Keratinocyte (primary cell): ENCODE measurements at regions not wholly inside any gene's neighbourhood (a gene's known extent, or its start where the extent isn't known, plus 50 kb on each side); places are given as distances from the start of the nearest gene placed in this dataset.

ENCODE experiments used
- DNase-seq: peaks from one replicate; pipeline ENCODE4 v3.0.0-alpha.2; 2011; ENCODE audit warnings: low read depth, missing footprints, low spot score
- FAIRE-seq: peaks from 2 replicates; lab custom pipeline; 2011; peaks lifted over from hg19 to GRCh38; lab: Jason Lieb, UNC
- H2AFZ ChIP-seq: 2 replicates; pipeline ENCODE4 v1.6.0; 2012; ENCODE audit warnings: low read length, control low read depth, inconsistent platforms; ENCODE audit not compliant: control insufficient read depth
- H3K27ac ChIP-seq: 2 replicates; pipeline ENCODE4 v1.5.1; 2011; ENCODE audit warnings: low read length; ENCODE audit not compliant: control insufficient read depth, insufficient read depth
- H3K27me3 ChIP-seq: 3 replicates; pipeline ENCODE4 v1.6.0; 2011; ENCODE audit warnings: low read length; ENCODE audit not compliant: control insufficient read depth, insufficient read depth; ENCODE audit errors: extremely low read depth
- H3K36me3 ChIP-seq, 2 experiments: 2 replicates in 1 of 2; 3 replicates in 1 of 2; pipeline ENCODE4 v1.5.1; 2011; ENCODE audit warnings: low read length in 2 of 2, mild to moderate bottlenecking in 1 of 2; ENCODE audit not compliant: control insufficient read depth in 2 of 2, insufficient read depth in 2 of 2; ENCODE audit errors: extremely low read depth in 1 of 2
- H3K4me1 ChIP-seq: 3 replicates; pipeline ENCODE4 v1.5.1; 2011; ENCODE audit warnings: low read length; ENCODE audit not compliant: control insufficient read depth, insufficient read depth; ENCODE audit errors: extremely low read depth
- H3K4me2 ChIP-seq: 3 replicates; pipeline ENCODE4 v1.6.0; 2011; ENCODE audit warnings: low read depth, low read length; ENCODE audit not compliant: control insufficient read depth, insufficient read depth; ENCODE audit errors: extremely low read depth
- H3K4me3 ChIP-seq, 3 experiments: fragments of 200-600 bp in 1 of 3; sonication (generic) in 1 of 3; 2 replicates in 2 of 3; 3 replicates in 1 of 3; pipeline ENCODE4 v1.5.1; 2011 to 2016; ENCODE audit warnings: low read length in 3 of 3, mild to moderate bottlenecking in 3 of 3, control low read depth in 2 of 3, inconsistent platforms in 1 of 3, low read depth in 1 of 3, mixed read lengths in 1 of 3, mixed run types in 1 of 3, moderate library complexity in 1 of 3; ENCODE audit not compliant: control insufficient read depth in 2 of 3, insufficient read depth in 2 of 3; ENCODE audit errors: extremely low read depth in 1 of 3
- H3K79me2 ChIP-seq: 2 replicates; pipeline ENCODE4 v1.6.0; 2012; ENCODE audit warnings: low read length; ENCODE audit not compliant: control insufficient read depth, insufficient read depth
- H3K9ac ChIP-seq: 3 replicates; pipeline ENCODE4 v1.6.0; 2011; ENCODE audit warnings: low read length; ENCODE audit not compliant: control insufficient read depth, insufficient read depth; ENCODE audit errors: extremely low read depth
- H3K9me1 ChIP-seq: 3 replicates; pipeline ENCODE4 v1.6.0; 2011; ENCODE audit warnings: low read length; ENCODE audit not compliant: control insufficient read depth, insufficient read depth; ENCODE audit errors: extremely low read depth
- H3K9me3 ChIP-seq: 2 replicates; pipeline ENCODE4 v1.5.1; 2012; ENCODE audit warnings: low read depth, low read length; ENCODE audit not compliant: control insufficient read depth
- H4K20me1 ChIP-seq: 3 replicates; pipeline ENCODE4 v1.6.0; 2011; ENCODE audit warnings: low read length; ENCODE audit not compliant: control insufficient read depth, insufficient read depth; ENCODE audit errors: extremely low read depth
- EZH2 ChIP-seq: IDR thresholded peaks from one replicate; pipeline ENCODE4 v1.6.1; 2012; ENCODE audit warnings: inconsistent platforms, mild to moderate bottlenecking, low read length, moderate library complexity
- dilution Hi-C: fragments of 300-500 bp; cut with MboI; formaldehyde crosslinking; loops from one replicate; pipeline ENCODE4 v1.7.0; 2020; ENCODE audit warnings: low sequenced_read_pairs; ENCODE audit not compliant: extremely low pct_ligation_motif_present
- TF ChIP-seq, protein P1 (sequence below), 3 experiments: IDR thresholded peaks in 1 of 3; conservative IDR thresholded peaks in 1 of 3; optimal IDR thresholded peaks in 1 of 3; 2 replicates in 2 of 3; 3 replicates in 1 of 3; pipeline versions ENCODE3 to v1.5.1; 2011; ENCODE audit warnings: low read length in 3 of 3, mild to moderate bottlenecking in 3 of 3, moderate library complexity in 2 of 3, control low read depth in 1 of 3, inconsistent platforms in 1 of 3; ENCODE audit not compliant: insufficient read depth in 2 of 3; ENCODE audit errors: extremely low read depth in 1 of 3

GRCh38 chr14:81931828-81932227 lies 398.2 kb upstream of the SEL1L start:
- no peak overlapping the region for H3K4me2 ChIP-seq
- no peaks in the 10 kb centered on the region for H3K79me2 ChIP-seq
- no peak for FAIRE-seq
- H3K27ac ChIP-seq = no peak overlapping the region
- no peaks in the 10 kb centered on the region for H4K20me1 ChIP-seq
- no peaks in the 10 kb centered on the region for H3K9me1 ChIP-seq
- no peaks in the 10 kb centered on the region for H3K36me3 ChIP-seq
- H3K9me3 ChIP-seq = no peaks in the 10 kb centered on the region
- H2AFZ ChIP-seq = no peak overlapping the region
- no peak for TF ChIP-seq EZH2
- TF ChIP-seq, protein P1, sequence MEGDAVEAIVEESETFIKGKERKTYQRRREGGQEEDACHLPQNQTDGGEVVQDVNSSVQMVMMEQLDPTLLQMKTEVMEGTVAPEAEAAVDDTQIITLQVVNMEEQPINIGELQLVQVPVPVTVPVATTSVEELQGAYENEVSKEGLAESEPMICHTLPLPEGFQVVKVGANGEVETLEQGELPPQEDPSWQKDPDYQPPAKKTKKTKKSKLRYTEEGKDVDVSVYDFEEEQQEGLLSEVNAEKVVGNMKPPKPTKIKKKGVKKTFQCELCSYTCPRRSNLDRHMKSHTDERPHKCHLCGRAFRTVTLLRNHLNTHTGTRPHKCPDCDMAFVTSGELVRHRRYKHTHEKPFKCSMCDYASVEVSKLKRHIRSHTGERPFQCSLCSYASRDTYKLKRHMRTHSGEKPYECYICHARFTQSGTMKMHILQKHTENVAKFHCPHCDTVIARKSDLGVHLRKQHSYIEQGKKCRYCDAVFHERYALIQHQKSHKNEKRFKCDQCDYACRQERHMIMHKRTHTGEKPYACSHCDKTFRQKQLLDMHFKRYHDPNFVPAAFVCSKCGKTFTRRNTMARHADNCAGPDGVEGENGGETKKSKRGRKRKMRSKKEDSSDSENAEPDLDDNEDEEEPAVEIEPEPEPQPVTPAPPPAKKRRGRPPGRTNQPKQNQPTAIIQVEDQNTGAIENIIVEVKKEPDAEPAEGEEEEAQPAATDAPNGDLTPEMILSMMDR (optimal IDR thresholded peaks at IDR 0.05 in 1 of 3, IDR thresholded peaks at IDR 0.05 in 1 of 3, conservative IDR thresholded peaks at IDR 0.05 in 1 of 3; ENCODE audit: extremely low read depth in 1 of 3, insufficient read depth in 2 of 3, low read length in 3 of 3) = no peak
- dilution Hi-C loops = no loop called here
- no peak for DNase-seq
- no peaks in the 10 kb centered on the region for H3K27me3 ChIP-seq
- H3K4me1 ChIP-seq = no peaks in the 10 kb centered on the region
- H3K9ac ChIP-seq = no peak overlapping the region
- H3K4me3 ChIP-seq = no peak overlapping the region

DNA sequence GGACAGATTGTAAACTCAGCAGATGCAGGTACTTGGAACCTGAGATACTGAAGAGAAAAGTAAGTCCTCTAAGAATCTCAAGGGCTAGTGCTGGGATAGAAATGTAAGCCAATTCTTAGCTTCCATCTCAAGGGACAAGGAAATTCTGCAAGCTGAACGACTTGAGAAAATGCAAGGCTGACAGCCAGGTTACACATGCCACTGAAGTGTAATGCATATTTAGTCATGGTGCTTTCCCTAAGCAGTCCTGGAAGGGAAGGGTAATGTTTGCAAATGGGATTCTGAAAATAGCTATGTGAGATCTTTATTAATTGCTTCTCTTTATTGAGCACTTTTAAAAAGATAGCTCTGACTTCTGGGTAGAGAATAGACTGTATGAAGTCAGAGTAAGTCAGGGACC lies 402.7 kb upstream of the SEL1L start:
- DNase-seq (no peak), FAIRE-seq (no peak)
- H4K20me1 ChIP-seq = no peaks in the 10 kb centered on the region
- no peaks in the 10 kb centered on the region for H3K36me3 ChIP-seq
- H3K9me3 ChIP-seq = no peaks in the 10 kb centered on the region
- H3K4me1 ChIP-seq = no peaks in the 10 kb centered on the region
- no peak overlapping the region for H3K9ac ChIP-seq
- H3K27me3 ChIP-seq = no peaks in the 10 kb centered on the region
- H3K27ac ChIP-seq = no peak overlapping the region
- no peak for TF ChIP-seq EZH2
- TF ChIP-seq, protein P1 (optimal IDR thresholded peaks at IDR 0.05 in 1 of 3, IDR thresholded peaks at IDR 0.05 in 1 of 3, conservative IDR thresholded peaks at IDR 0.05 in 1 of 3; ENCODE audit: extremely low read depth in 1 of 3, insufficient read depth in 2 of 3, low read length in 3 of 3) = no peak
- no peak overlapping the region for H2AFZ ChIP-seq
- H3K79me2 ChIP-seq = no peaks in the 10 kb centered on the region
- H3K4me3 ChIP-seq = no peak overlapping the region
- H3K4me2 ChIP-seq = no peak overlapping the region
- dilution Hi-C loops = no loop called here
- no peaks in the 10 kb centered on the region for H3K9me1 ChIP-seq
